ENCODE measurements at regions not wholly inside any gene's neighbourhood (a gene's known extent, or its start where the extent isn't known, plus 50 kb on each side); places are given as distances from the start of the nearest gene placed in this dataset.

GRCh38 chr5:100423330-100423729 is 111.8 kb upstream of the FAM174A start:
- Histone ChIP-seq H3K36me3 (replicated peaks in 1 of 2; ENCODE audit: control insufficient read depth in 1 of 2, insufficient read depth in 2 of 2, low read length in 2 of 2) (no peaks in the 10 kb centered on the region), H2AFZ (ENCODE audit: insufficient read depth, low read depth, low read length, poor library complexity, severe bottlenecking) (no peak overlapping the region), H3K4me1 (ENCODE audit: control insufficient read depth in 1 of 2, insufficient read depth in 2 of 2, low read length in 2 of 2) (no peaks in the 10 kb centered on the region), H3K4me3 (replicated peaks in 1 of 3; ENCODE audit: low read depth in 2 of 3, low read length in 3 of 3) (no peak overlapping the region), H4K20me1 (ENCODE audit: insufficient read depth, low read length) (no peaks in the 10 kb centered on the region), H3K9ac (ENCODE audit: insufficient read depth, low read length, poor library complexity, severe bottlenecking) (no peak overlapping the region), H3K9me3 (replicated peaks in 1 of 2; ENCODE audit: control insufficient read depth in 1 of 2, insufficient read depth in 1 of 2, low read length in 2 of 2) (peaks cover 18 to 20% of the 10 kb centered on the region in 2 donors), H3K79me2 (ENCODE audit: insufficient read depth, low read length) (no peaks in the 10 kb centered on the region), H3K27me3 (ENCODE audit: control insufficient read depth in 2 of 2, insufficient read depth in 2 of 2, low read length in 2 of 2) (no peaks in the 10 kb centered on the region), H3K27ac (ENCODE audit: low read depth in 1 of 2, low read length in 2 of 2) (no peak overlapping the region), H3K4me2 (replicated peaks; ENCODE audit: extremely low read depth, low read length, poor library complexity, severe bottlenecking) (no peak overlapping the region)
- Mint-ChIP-seq H3K4me1 (no peaks in the 10 kb centered on the region), H3K27me3 (ENCODE audit: low read depth in 3 of 3) (peaks cover 0 to 3% (median 2%) of the 10 kb centered on the region in 3 donors), H3K27ac (no peak overlapping the region), H3K9me3 (peaks cover 7 to 17% (median 14%) of the 10 kb centered on the region in 7 donors), H3K4me3 (no peak overlapping the region), H3K36me3 (no peaks in the 10 kb centered on the region)
- no CpG with 5 or more reads among the region's 5 CpGs for WGBS (ENCODE audit: insufficient coverage)
- TF ChIP-seq CTCF (IDR thresholded peaks at IDR 0.05): no peak
- intact Hi-C loops (cut with micrococcal nuclease): no loop called here
- no peak for DNase-seq

GRCh38 chr5:100421360-100421759 is 113.8 kb upstream of the FAM174A start:
- H3K36me3 Mint-ChIP-seq: no peaks in the 10 kb centered on the region
- no peak overlapping the region for H2AFZ ChIP-seq (ENCODE audit: insufficient read depth, low read depth, low read length, poor library complexity, severe bottlenecking)
- H3K4me3 Mint-ChIP-seq: no peak overlapping the region
- no peak overlapping the region for H3K4me2 ChIP-seq (replicated peaks; ENCODE audit: extremely low read depth, low read length, poor library complexity, severe bottlenecking)
- no peaks in the 10 kb centered on the region for H3K27me3 ChIP-seq (ENCODE audit: control insufficient read depth in 2 of 2, insufficient read depth in 2 of 2, low read length in 2 of 2)
- no peak overlapping the region for H3K4me3 ChIP-seq (replicated peaks in 1 of 3; ENCODE audit: low read depth in 2 of 3, low read length in 3 of 3)
- peaks cover 0 to 2% (median 0%) of the 10 kb centered on the region in 3 donors for H3K27me3 Mint-ChIP-seq (ENCODE audit: low read depth in 3 of 3)
- DNase-seq: no peak
- H3K9me3 ChIP-seq (replicated peaks in 1 of 2; ENCODE audit: control insufficient read depth in 1 of 2, insufficient read depth in 1 of 2, low read length in 2 of 2): peaks cover 18 to 20% of the 10 kb centered on the region in 2 donors
- no peaks in the 10 kb centered on the region for H3K4me1 ChIP-seq (ENCODE audit: control insufficient read depth in 1 of 2, insufficient read depth in 2 of 2, low read length in 2 of 2)
- intact Hi-C loops (cut with micrococcal nuclease): no loop called here
- H3K36me3 ChIP-seq (replicated peaks in 1 of 2; ENCODE audit: control insufficient read depth in 1 of 2, insufficient read depth in 2 of 2, low read length in 2 of 2): no peaks in the 10 kb centered on the region
- H3K27ac Mint-ChIP-seq: no peak overlapping the region
- H3K79me2 ChIP-seq (ENCODE audit: insufficient read depth, low read length): no peaks in the 10 kb centered on the region
- H3K4me1 Mint-ChIP-seq: no peaks in the 10 kb centered on the region
- TF ChIP-seq CTCF (IDR thresholded peaks at IDR 0.05): no peak
- no peaks in the 10 kb centered on the region for H4K20me1 ChIP-seq (ENCODE audit: insufficient read depth, low read length)
- no peak overlapping the region for H3K9ac ChIP-seq (ENCODE audit: insufficient read depth, low read length, poor library complexity, severe bottlenecking)
- peaks cover 7 to 17% (median 14%) of the 10 kb centered on the region in 7 donors for H3K9me3 Mint-ChIP-seq
- H3K27ac ChIP-seq (ENCODE audit: low read depth in 1 of 2, low read length in 2 of 2): no peak overlapping the region
